GM03348 (cell line): ENCODE measurements at regions not wholly inside any gene's neighbourhood (a gene's known extent, or its start where the extent isn't known, plus 50 kb on each side); places are given as distances from the start of the nearest gene placed in this dataset.
A peak's percentile ranks its signal among the peaks of the same experiment; 100 is the strongest.

Experiments used
- DNase-seq: peaks from one replicate; pipeline ENCODE4 v3.0.0; 2012; ENCODE audit warnings: low spot score

DNA sequence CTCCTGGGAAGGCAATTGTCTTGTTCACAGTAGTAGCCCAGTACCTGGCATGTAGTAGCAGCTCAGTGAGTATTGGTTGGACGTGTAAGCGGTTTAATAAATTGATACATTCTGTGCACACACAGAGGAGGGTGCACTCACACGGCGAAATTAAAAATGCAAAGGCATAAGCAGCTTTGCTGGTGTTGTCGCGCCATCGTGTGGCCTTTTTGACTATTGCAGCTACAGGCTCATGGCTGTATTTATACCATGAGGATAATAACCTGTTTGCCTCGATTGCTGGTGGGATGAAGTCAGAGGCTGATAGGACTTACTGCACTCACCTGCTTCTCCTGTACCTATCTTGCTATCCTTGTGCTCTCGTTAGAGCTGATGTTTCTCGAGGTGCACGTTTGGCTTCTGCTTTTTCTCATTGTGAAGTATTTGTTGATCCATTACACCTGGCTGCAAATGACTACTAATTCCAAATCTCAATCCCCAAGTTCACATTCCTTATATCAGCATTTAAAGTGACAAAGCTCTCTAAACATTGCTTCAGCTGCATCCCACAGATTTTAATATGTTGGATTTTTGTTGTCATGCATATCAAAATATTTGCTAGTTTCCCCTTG is 61.5 kb downstream of the TBXT start:
- DNase-seq = peak; percentile 66

GRCh38 chr6:166105341-166106075 is 62.1 kb downstream of the TBXT start:
- no peak for DNase-seq

DNA sequence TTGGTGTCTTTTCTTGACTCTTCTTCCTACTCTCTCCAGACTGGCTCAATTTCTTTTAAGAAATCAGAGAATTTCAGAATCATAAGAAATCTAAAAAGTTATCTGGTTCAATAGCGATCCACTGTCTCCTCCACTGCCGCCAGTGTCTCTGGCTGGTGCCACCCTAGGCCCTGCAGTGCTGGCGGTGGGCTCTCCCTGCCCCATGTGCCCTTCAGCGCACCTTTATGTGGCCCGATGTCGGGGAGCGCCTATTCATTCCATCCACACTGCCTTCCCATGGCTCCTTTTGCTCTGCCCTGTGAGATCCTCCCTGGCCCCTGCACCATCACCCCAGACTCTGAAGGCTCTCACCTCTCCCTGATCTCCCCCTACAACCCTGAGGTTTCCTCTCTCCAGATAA is 62.8 kb downstream of the TBXT start:
- no peak for DNase-seq

GRCh38 chr6:166104107-166104506 is 63.5 kb downstream of the TBXT start:
- DNase-seq = no peak

DNA sequence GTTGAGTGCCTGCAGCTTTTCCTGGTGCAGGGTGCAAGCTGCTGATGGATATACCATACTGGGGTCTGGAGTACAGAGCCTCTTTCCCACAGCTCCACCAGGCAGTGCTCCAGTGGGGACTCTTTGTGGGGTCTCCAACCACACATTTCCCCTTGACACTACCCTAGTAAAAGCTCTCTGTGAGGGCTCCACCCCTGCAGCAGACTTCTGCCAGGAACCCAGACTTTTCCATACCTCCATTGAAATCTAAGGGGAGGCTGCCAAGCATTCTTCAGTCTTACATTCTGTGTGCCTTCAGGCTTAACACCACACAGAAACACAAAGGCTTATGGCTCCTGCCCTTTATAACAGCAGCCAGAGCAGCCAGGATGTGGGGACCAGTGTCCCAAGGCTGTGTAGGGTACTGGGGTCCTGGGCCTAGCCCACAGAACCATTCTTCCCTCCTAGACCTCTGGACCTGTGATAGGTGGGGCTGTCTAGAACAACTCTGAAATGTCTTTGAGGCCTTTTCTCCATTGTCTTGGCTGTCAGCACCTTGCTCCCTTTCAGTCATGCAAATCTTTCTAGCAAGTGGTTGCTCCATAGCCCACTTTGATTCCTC is 65.7 kb downstream of the TBXT start:
- no peak for DNase-seq

DNA sequence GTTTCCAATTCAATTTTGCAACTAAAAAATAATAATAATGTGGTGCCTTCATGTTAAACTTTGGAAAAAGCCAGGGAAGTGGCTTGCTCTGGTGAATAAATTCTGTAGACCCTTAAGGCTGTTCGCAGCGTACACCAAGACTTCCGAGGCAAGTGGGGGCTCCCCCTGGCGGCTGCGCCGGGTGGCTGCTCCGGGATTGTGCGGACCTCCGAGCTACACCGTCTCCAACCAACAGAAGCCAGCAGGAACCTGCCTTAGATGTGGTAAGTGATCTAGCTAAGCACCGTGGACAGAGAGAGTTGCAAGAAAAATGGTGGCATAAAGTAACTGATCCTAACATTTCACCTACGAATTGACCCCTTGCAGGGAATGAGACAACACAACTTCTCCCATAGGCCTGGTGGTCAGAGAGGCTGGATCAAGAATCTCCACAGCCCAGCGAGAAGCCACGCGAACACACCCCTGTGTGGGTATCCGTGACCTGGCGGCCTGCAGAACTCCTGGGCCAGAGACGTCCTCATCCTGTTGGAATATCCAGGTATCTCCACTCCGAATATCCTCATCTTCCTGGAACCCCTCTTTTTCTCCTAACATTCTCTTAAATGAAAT is 69.6 kb downstream of the TBXT start:
- peak; percentile 90 for DNase-seq

DNA sequence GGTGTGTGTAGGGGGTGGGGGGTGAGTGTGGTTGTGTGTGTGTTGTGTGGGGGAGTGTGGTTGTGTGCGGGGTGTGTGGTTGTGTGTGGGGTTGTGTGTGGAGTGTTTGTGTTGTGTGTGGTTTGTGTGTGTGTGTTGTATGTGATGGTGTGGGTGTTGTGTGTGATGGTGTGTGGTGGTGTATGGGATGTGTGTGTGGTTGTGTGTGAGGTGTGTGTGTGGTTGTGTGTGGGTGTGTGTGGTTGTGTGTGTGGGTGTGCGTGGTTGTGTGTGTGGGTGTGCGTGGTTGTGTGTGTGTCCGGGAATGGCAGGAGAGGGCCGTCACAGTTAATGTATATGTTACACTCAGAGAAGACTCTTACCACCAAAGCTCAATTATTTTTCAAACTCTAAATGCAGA is 79.8 kb downstream of the TBXT start:
- no peak for DNase-seq

GRCh38 chr6:166087246-166087645 is 80.4 kb downstream of the TBXT start:
- no peak for DNase-seq

- DNase-seq = no peak
Observed at GRCh38 chr6:166085500-166085899, 82.2 kb downstream of the TBXT start.

GRCh38 chr6:166084951-166085350 is 82.7 kb downstream of the TBXT start:
- no peak for DNase-seq

GRCh38 chr6:166079841-166080240 is 87.8 kb downstream of the TBXT start:
- DNase-seq = no peak

DNA sequence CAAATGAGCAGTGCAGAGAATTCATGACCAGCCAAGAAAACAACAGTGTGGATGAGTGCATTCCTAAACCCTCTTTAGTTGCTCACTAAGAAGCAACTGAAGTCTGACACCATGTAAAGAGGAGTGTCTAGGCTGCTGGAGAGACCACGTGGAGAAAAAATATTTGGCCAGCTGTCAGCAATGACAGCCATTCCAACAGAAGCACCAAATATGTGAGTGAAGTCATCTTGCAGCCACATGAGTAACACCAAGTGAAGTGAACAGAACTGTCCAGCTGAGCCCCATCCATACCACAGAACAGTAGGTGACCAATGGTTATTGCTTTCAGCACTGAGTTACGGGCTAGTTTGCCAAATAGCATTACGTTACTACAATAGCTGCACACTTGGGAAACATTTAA is 89.4 kb downstream of the TBXT start:
- DNase-seq = peak; percentile 85

DNA sequence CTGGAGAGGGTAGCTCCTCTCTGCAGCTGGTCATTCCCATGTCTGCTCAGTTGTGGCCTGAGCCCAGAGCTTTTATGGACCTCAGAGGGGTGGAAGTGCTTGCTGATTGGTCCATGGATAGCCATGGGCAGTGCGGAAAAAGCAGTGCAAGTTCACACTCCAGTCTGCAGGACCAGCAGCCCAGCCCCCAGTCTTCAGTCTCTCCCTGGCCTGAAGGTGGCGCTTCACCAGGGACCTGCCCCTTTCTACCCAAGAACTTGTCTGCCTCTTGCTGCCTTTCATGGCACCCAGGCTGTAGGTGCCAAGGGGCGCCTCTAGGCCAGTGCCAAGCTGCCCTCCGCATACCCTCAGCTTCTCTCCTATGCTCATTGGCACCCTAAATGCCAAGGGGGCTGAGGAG is 91.0 kb downstream of the TBXT start:
- DNase-seq = no peak

- DNase-seq = no peak
Observed at GRCh38 chr6:166075925-166076324, 91.7 kb downstream of the TBXT start.

- DNase-seq = no peak
Observed at GRCh38 chr6:166075186-166075585, 92.5 kb downstream of the TBXT start.

DNA sequence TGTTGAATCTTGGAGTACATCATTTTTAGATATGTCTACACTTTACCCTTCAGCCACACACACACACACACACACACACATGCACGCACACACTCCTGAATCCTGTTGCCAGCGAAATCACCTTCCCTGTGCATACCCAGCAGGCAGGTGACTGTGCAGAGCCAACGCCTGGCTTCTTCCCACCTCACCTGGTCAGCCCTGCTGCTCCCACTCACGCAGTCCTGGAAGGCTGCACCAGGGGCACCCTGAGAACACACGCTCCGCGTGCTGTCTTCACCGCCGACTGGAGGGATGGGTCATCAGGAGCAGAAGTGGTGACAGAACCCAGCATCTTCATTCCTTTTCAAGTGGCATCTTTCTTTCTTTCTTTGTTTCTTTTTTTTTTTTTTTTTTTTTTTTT is 94.6 kb downstream of the TBXT start:
- no peak for DNase-seq

- DNase-seq = no peak
Observed at GRCh38 chr6:166068768-166069167, 98.9 kb downstream of the TBXT start.

DNA sequence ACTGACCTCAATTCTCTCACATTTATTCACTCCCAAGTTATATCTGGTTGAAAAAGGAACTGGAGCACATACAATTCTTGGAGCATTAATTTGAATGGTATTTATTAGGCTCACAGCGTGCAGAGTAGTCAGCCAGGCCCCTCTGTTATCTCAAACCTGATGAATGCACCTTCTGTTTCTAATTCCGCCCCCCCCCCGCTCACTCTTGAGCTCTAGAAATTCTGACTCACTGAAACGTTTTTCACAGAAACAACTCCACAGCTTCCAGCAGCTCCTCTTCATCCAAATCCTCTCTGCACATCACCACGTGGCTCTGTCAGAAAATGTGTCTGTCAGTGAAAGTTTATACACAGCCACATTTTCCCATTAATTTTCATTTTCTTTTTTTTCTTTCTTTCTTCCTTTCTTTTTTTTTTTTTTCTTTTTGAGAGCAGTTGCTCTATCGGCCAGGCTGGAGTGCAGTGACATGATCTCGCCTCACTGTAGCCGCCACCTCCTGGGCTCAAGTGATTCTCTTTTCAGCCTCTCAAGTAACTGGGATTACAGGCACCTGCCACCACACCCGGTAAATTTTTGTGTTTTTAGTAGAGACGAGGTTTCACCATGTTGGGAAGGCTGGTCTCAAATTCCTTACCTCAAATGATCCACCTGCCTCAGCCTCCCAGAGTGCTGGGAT is 109.4 kb downstream of the TBXT start:
- DNase-seq = peak; percentile 46

GRCh38 chr6:166057431-166057830 is 110.2 kb downstream of the TBXT start:
- no peak for DNase-seq

DNA sequence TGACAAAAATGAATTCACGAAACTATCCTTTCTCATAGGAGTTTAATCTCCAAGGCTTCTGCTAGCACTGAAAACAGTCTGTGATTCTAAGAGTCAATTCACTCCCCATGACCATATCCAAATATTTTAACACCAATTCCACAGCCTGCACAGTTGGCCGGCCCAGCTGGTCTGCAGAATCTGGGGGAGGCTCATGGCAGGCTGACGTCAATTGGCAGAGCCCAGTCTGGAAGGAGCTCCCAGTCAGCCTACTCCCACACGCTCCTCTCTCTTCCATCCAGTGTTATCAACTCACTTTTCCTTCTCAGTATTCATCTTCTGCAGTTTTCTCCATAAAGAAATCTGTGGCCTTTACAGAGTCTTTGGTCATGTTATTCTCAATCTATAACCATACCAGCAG is 111.0 kb downstream of the TBXT start:
- peak; percentile 55 for DNase-seq

DNA sequence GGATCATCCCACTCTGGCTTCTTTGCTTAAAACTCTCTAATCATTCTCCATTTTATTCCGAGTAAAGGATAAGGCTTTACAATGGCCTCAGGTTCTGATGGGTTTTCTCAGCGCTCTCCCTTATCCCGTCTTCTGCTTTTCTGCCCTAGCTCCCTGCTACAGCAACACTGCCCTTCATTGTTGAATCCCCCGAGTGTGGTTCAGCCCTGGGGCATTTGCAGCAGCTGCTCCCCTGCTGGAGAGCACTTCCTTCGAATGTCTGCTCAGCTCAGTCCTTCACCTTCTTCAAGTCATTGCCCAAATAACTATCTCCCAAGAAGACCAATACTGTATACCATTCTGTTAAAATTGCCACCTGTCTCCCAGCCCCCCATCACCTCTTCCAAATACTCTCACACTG is 111.8 kb downstream of the TBXT start:
- no peak for DNase-seq

DNA sequence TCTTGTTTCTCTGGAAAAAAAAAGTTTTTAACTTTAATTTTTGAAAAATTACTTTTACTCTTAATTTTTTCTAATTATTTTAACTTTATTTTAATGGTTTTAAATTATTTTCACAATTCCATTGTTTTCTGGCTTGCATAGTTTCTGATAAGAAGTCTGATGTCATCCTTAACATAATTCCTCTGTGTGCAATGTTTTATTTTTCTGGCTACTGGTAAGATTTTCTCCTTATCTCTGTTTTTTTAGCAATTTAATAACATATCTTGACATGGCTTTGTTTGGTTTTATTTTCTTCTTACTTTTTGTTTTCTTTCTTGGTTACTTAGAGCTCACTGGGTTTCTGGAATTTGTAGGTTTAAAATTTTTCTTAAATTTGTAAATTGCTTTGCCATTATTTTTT is 114.8 kb downstream of the TBXT start:
- DNase-seq = no peak

- no peak for DNase-seq
Observed at GRCh38 chr6:166050559-166050958, 117.1 kb downstream of the TBXT start.
